Naive thymus-derived CD4-positive, alpha-beta T cell (primary cell): ENCODE measurements at regions not wholly inside any gene's neighbourhood (a gene's known extent, or its start where the extent isn't known, plus 50 kb on each side); places are given as distances from the start of the nearest gene placed in this dataset.

Experiments used
- ATAC-seq: fragments of 150-1000 bp; cut with Tn5 transposase; 2 replicates; pipeline ENCODE4 v1.10.0; 2021; ENCODE audit warnings: mild to moderate bottlenecking, moderate library complexity
- CTCF ChIA-PET: fragments of 350-600 bp; sonication (Branson Sonifier 250); formaldehyde crosslinking; loops from one replicate; lab custom pipeline; 2021; ENCODE audit warnings: antibody characterized with exemption; lab: Charles Lee
- POLR2A ChIA-PET: fragments of 350-600 bp; sonication (Branson Sonifier 250); formaldehyde crosslinking; loops from one replicate; lab custom pipeline; 2021; ENCODE audit warnings: antibody characterized with exemption, inconsistent platforms; lab: Charles Lee
- DNase-seq, 9 donors: peaks; one replicate each; pipeline versions ENCODE4 v3.0.0 to v3.0.0-alpha.2; 2020 to 2022; ENCODE audit warnings: mixed read lengths in 1 of 9
- H3K27ac ChIP-seq: one replicate; pipeline ENCODE4 v1.7.0; 2013; ENCODE audit warnings: mild to moderate bottlenecking, low read depth, low read length, moderate library complexity
- H3K27me3 ChIP-seq, 2 donors: one replicate each; pipeline ENCODE4 v1.7.0; 2013; ENCODE audit warnings: low read length in 2 of 2, mild to moderate bottlenecking in 2 of 2, moderate library complexity in 2 of 2; ENCODE audit not compliant: control insufficient read depth in 2 of 2, insufficient read depth in 2 of 2
- H3K36me3 ChIP-seq, 3 experiments: 1 replicate in 2 of 3; 2 replicates in 1 of 3; pipeline ENCODE4 v1.7.0; 2013; ENCODE audit warnings: low read length in 3 of 3, mild to moderate bottlenecking in 3 of 3, moderate library complexity in 1 of 3; ENCODE audit not compliant: insufficient read depth in 3 of 3, control insufficient read depth in 2 of 3
- H3K4me1 ChIP-seq, 2 donors: one replicate each; pipeline ENCODE4 v1.7.0; 2013; ENCODE audit warnings: low read length in 2 of 2, mild to moderate bottlenecking in 2 of 2, moderate library complexity in 1 of 2; ENCODE audit not compliant: control insufficient read depth in 2 of 2, insufficient read depth in 2 of 2
- H3K4me3 ChIP-seq: 2 replicates; pipeline ENCODE4 v1.7.0; 2013; ENCODE audit warnings: mild to moderate bottlenecking, low read length
- H3K9me3 ChIP-seq, 3 experiments: 1 replicate in 2 of 3; 2 replicates in 1 of 3; pipeline ENCODE4 v1.7.0; 2013; ENCODE audit warnings: low read length in 3 of 3; ENCODE audit not compliant: control insufficient read depth in 2 of 3
- H3K27ac Mint-ChIP-seq, 9 donors: one replicate each; pipeline ENCODE4 v1.8.0; 2020 to 2022; ENCODE audit warnings: mixed read lengths in 9 of 9, mild to moderate bottlenecking in 8 of 9, moderate library complexity in 5 of 9, inconsistent platforms in 2 of 9
- H3K27me3 Mint-ChIP-seq, 5 donors: one replicate each; pipeline ENCODE4 v1.8.0; 2021 to 2022; ENCODE audit warnings: mixed read lengths in 5 of 5, mild to moderate bottlenecking in 1 of 5
- H3K36me3 Mint-ChIP-seq, 5 donors: one replicate each; pipeline ENCODE4 v1.8.0; 2020 to 2022; ENCODE audit warnings: mixed read lengths in 5 of 5, mild to moderate bottlenecking in 3 of 5, inconsistent platforms in 1 of 5
- H3K4me1 Mint-ChIP-seq, 7 donors: one replicate each; pipeline ENCODE4 v1.8.0; 2020 to 2022; ENCODE audit warnings: mixed read lengths in 7 of 7, mild to moderate bottlenecking in 3 of 7, inconsistent platforms in 1 of 7
- H3K4me3 Mint-ChIP-seq, 10 donors: one replicate each; pipeline ENCODE4 v1.8.0; 2020 to 2022; ENCODE audit warnings: mild to moderate bottlenecking in 10 of 10, mixed read lengths in 10 of 10, moderate library complexity in 6 of 10, inconsistent platforms in 2 of 10
- H3K9me3 Mint-ChIP-seq, 11 donors: one replicate each; pipeline ENCODE4 v1.8.0; 2020 to 2022; ENCODE audit warnings: mixed read lengths in 11 of 11, mild to moderate bottlenecking in 4 of 11, inconsistent platforms in 1 of 11, moderate library complexity in 1 of 11
- intact Hi-C, 2 donors: fragments of 100-400 bp; cut with micrococcal nuclease; formaldehyde crosslinking; loops; one replicate each; pipeline ENCODE4 v1.15.1; 2023

- DNase-seq, result no peak
- ChIA-PET POLR2A (no interaction called here), CTCF (no interaction called here)
- H3K27ac Mint-ChIP-seq, result no peak overlapping the region
- no peak overlapping the region for H3K27ac ChIP-seq
- peaks cover 0 to 1% (median 0%) of the 10 kb centered on the region in 7 donors for H3K4me1 Mint-ChIP-seq
- no peaks in the 10 kb centered on the region for H3K36me3 ChIP-seq
- no peaks in the 10 kb centered on the region for H3K9me3 ChIP-seq
- no peaks in the 10 kb centered on the region for H3K36me3 Mint-ChIP-seq
- H3K27me3 Mint-ChIP-seq, result no peaks in the 10 kb centered on the region
- no peaks in the 10 kb centered on the region for H3K27me3 ChIP-seq
- intact Hi-C loops, result no loop called here
- no peaks in the 10 kb centered on the region for H3K4me1 ChIP-seq
- ATAC-seq, result no peak
- peaks cover 0 to 15% (median 0%) of the 10 kb centered on the region in 11 donors for H3K9me3 Mint-ChIP-seq
- no peak overlapping the region for H3K4me3 ChIP-seq
- no peak overlapping the region for H3K4me3 Mint-ChIP-seq
Observed at GRCh38 chr5:89470658-89471057, 587.7 kb upstream of the MEF2C start.

DNA sequence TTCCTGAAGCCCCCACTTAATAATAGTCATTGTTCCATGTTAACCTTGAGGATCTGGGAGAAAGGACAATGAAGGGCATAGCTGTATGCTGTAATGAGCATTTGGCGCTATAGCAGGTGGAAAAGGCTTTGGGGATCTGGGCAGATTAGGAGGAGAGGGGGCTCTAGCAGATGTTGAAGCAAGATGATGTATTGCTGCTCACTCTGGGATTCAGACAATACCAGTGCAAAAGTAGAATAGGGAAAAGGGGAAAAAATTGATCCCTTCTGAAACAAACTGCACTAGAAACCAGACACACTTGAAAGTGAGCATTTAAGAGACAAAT lies 575.3 kb upstream of the MEF2C start:
- no peaks in the 10 kb centered on the region for H3K4me1 Mint-ChIP-seq
- H3K27me3 Mint-ChIP-seq, result no peaks in the 10 kb centered on the region
- Histone ChIP-seq H3K27me3 (no peaks in the 10 kb centered on the region), H3K9me3 (no peaks in the 10 kb centered on the region), H3K4me1 (no peaks in the 10 kb centered on the region), H3K27ac (no peak overlapping the region), H3K4me3 (no peak overlapping the region), H3K36me3 (no peaks in the 10 kb centered on the region)
- DNase-seq, result no peak
- no peak for ATAC-seq
- POLR2A ChIA-PET, result no interaction called here
- no peaks in the 10 kb centered on the region for H3K36me3 Mint-ChIP-seq
- intact Hi-C loops, result no loop called here
- peaks cover 0 to 11% (median 2%) of the 10 kb centered on the region in 11 donors for H3K9me3 Mint-ChIP-seq
- CTCF ChIA-PET, result no interaction called here
- no peak overlapping the region for H3K27ac Mint-ChIP-seq
- H3K4me3 Mint-ChIP-seq, result no peak overlapping the region

GRCh38 chr5:89457411-89458331 lies 574.7 kb upstream of the MEF2C start:
- Mint-ChIP-seq H3K27ac (no peak overlapping the region), H3K9me3 (peaks cover 0 to 11% (median 2%) of the 10 kb centered on the region in 11 donors), H3K4me3 (no peak overlapping the region), H3K4me1 (no peaks in the 10 kb centered on the region), H3K27me3 (no peaks in the 10 kb centered on the region), H3K36me3 (no peaks in the 10 kb centered on the region)
- no peaks in the 10 kb centered on the region for H3K9me3 ChIP-seq
- no peaks in the 10 kb centered on the region for H3K27me3 ChIP-seq
- ATAC-seq (peak; percentile 46), DNase-seq (no peak)
- POLR2A ChIA-PET, result no interaction called here
- intact Hi-C loops, result no loop called here
- CTCF ChIA-PET, result no interaction called here
- no peak overlapping the region for H3K27ac ChIP-seq
- H3K36me3 ChIP-seq, result no peaks in the 10 kb centered on the region
- no peaks in the 10 kb centered on the region for H3K4me1 ChIP-seq
- no peak overlapping the region for H3K4me3 ChIP-seq

DNA sequence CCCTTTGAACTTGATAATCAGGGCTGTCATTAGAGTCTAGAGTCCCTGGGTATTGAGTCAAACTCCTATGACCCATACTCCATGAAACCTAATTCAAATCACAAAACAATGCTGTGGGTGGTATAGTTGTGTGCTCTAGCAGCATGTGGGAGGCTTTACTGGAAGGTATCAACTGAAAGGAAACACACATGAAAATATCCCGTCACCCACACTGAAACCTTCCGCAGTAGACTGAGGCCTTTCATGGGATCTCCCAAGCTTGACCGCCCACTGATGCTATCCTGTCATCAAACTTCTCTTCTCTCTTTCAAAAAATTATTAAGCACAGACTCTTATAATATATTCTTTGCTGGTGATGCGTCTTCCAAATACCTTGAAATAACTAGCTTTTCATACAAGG lies 569.1 kb upstream of the MEF2C start:
- no peak overlapping the region for H3K27ac ChIP-seq
- no peaks in the 10 kb centered on the region for H3K4me1 Mint-ChIP-seq
- H3K27ac Mint-ChIP-seq, result no peak overlapping the region
- H3K27me3 ChIP-seq, result no peaks in the 10 kb centered on the region
- intact Hi-C loops, result no loop called here
- POLR2A ChIA-PET, result no interaction called here
- CTCF ChIA-PET, result no interaction called here
- H3K4me3 Mint-ChIP-seq, result no peak overlapping the region
- H3K9me3 Mint-ChIP-seq, result peaks cover 0 to 11% (median 2%) of the 10 kb centered on the region in 11 donors
- ATAC-seq (no peak), DNase-seq (no peak)
- H3K4me3 ChIP-seq, result no peak overlapping the region
- no peaks in the 10 kb centered on the region for H3K27me3 Mint-ChIP-seq
- no peaks in the 10 kb centered on the region for H3K9me3 ChIP-seq
- H3K36me3 Mint-ChIP-seq, result no peaks in the 10 kb centered on the region
- H3K36me3 ChIP-seq, result no peaks in the 10 kb centered on the region
- H3K4me1 ChIP-seq, result no peaks in the 10 kb centered on the region

- intact Hi-C loops, result no loop called here
- no peaks in the 10 kb centered on the region for H3K36me3 Mint-ChIP-seq
- H3K9me3 ChIP-seq, result no peaks in the 10 kb centered on the region
- no peaks in the 10 kb centered on the region for H3K27me3 Mint-ChIP-seq
- peaks cover 0 to 11% (median 2%) of the 10 kb centered on the region in 11 donors for H3K9me3 Mint-ChIP-seq
- no peaks in the 10 kb centered on the region for H3K36me3 ChIP-seq
- no peak overlapping the region for H3K4me3 ChIP-seq
- POLR2A ChIA-PET, result no interaction called here
- H3K4me1 Mint-ChIP-seq, result no peaks in the 10 kb centered on the region
- H3K27me3 ChIP-seq, result no peaks in the 10 kb centered on the region
- no peak overlapping the region for H3K27ac ChIP-seq
- H3K4me1 ChIP-seq, result no peaks in the 10 kb centered on the region
- ATAC-seq, result no peak
- CTCF ChIA-PET, result no interaction called here
- H3K27ac Mint-ChIP-seq, result no peak overlapping the region
- H3K4me3 Mint-ChIP-seq, result no peak overlapping the region
- no peak for DNase-seq
Observed at GRCh38 chr5:89451263-89451662, 568.3 kb upstream of the MEF2C start.

DNA sequence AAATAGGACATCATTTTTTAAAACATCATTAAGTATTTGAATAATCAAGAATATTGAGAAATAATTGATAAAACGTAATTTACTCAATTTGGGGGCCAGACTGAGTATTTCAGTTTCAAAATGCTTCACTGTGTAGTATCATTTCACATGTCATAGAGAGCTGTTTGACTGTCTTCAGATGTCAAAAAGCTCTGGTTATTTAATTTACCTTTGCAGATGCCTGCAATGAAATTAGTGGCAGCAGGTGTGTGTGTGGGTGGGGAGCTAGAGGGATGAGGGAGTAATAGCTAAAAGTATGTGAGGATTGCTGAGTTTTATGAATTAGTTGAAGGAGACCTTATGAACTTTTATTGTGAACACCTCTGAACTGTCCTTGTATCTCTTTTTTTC lies 567.2 kb upstream of the MEF2C start:
- DNase-seq, result no peak
- ChIA-PET CTCF (no interaction called here), POLR2A (no interaction called here)
- Mint-ChIP-seq H3K9me3 (peaks cover 0 to 11% (median 2%) of the 10 kb centered on the region in 11 donors), H3K36me3 (no peaks in the 10 kb centered on the region), H3K27ac (no peak overlapping the region), H3K4me3 (no peak overlapping the region), H3K4me1 (no peaks in the 10 kb centered on the region), H3K27me3 (no peaks in the 10 kb centered on the region)
- intact Hi-C loops, result no loop called here
- H3K4me3 ChIP-seq, result no peak overlapping the region
- H3K27ac ChIP-seq, result no peak overlapping the region
- no peaks in the 10 kb centered on the region for H3K4me1 ChIP-seq
- no peaks in the 10 kb centered on the region for H3K36me3 ChIP-seq
- no peak for ATAC-seq
- H3K27me3 ChIP-seq, result no peaks in the 10 kb centered on the region
- no peaks in the 10 kb centered on the region for H3K9me3 ChIP-seq
